ENCODE measurements at regions not wholly inside any gene's neighbourhood (a gene's known extent, or its start where the extent isn't known, plus 50 kb on each side); places are given as distances from the start of the nearest gene placed in this dataset.

DNA sequence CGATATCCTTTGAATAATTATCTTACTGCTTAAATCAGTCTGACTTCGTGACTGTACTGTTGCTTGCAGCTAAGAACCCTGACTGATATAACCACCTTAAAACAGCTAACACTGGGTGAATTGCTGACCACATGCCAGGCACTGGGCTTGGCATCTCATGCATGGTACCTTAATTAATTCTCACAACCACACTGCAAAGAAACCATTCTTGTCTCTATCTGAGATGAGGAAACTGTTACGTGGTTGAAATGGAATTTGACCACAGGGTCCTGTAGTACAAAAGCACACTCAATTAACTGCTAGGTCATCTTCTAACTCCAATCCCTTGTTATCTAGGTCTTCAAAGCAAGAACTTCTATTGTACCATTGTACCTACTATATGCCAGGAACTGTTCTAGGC, 92.7 kb upstream of the PRICKLE2 start:
- intact Hi-C loops (cut with micrococcal nuclease; ENCODE audit: unreplicated experiment), result no loop called here
- Histone ChIP-seq H3K27ac (ENCODE audit: low read depth, low read length, poor library complexity, severe bottlenecking) (no peak overlapping the region), H3K4me3 (ENCODE audit: low read depth, low read length, poor library complexity, severe bottlenecking) (no peak overlapping the region), H3K36me3 (ENCODE audit: insufficient read depth, low read length, poor library complexity, severe bottlenecking) (no peaks in the 10 kb centered on the region), H3K4me1 (ENCODE audit: insufficient read depth, low read length, poor library complexity, severe bottlenecking) (no peaks in the 10 kb centered on the region), H3K9me3 (ENCODE audit: low read depth, low read length, poor library complexity, severe bottlenecking) (no peaks in the 10 kb centered on the region), H3K27me3 (replicated peaks; ENCODE audit: insufficient read depth, low read depth, low read length, poor library complexity) (no peaks in the 10 kb centered on the region)
- no peak for DNase-seq (ENCODE audit: low spot score)
- ChIA-PET CTCF (no interaction called here), POLR2A (ENCODE audit: low non-redundant PET) (no interaction called here)
- no TSS peak for BruUV-seq (replicated peaks)
- TF ChIP-seq EZH2 (IDR thresholded peaks at IDR 0.05; ENCODE audit: borderline replicate concordance, low read depth, low read length, poor library complexity, severe bottlenecking), result no peak
- TF ChIP-seq, protein P1, sequence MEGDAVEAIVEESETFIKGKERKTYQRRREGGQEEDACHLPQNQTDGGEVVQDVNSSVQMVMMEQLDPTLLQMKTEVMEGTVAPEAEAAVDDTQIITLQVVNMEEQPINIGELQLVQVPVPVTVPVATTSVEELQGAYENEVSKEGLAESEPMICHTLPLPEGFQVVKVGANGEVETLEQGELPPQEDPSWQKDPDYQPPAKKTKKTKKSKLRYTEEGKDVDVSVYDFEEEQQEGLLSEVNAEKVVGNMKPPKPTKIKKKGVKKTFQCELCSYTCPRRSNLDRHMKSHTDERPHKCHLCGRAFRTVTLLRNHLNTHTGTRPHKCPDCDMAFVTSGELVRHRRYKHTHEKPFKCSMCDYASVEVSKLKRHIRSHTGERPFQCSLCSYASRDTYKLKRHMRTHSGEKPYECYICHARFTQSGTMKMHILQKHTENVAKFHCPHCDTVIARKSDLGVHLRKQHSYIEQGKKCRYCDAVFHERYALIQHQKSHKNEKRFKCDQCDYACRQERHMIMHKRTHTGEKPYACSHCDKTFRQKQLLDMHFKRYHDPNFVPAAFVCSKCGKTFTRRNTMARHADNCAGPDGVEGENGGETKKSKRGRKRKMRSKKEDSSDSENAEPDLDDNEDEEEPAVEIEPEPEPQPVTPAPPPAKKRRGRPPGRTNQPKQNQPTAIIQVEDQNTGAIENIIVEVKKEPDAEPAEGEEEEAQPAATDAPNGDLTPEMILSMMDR (conservative IDR thresholded peaks at IDR 0.05; ENCODE audit: low read depth, low read length), result no peak

DNA sequence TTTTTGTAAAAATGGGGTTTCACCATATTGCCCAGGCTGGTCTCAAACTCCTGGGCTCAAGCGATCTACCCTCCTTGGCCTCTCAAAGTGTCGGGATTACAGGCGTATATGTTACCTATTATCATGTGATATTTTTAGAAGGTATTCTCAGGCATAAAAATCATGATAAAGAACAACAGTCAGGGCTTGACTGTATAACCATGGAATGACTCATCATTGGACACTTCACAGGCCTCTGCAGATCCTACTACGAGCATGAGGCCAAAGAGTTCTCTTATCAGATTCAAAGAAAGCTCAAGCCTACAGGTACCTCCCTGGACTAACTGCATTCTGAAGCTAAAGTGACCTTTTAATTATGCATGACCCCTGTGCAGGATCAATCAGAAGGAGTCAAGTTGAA, 91.7 kb upstream of the PRICKLE2 start:
- H3K36me3 ChIP-seq (ENCODE audit: insufficient read depth, low read length, poor library complexity, severe bottlenecking), result no peaks in the 10 kb centered on the region
- intact Hi-C loops (cut with micrococcal nuclease; ENCODE audit: unreplicated experiment), result no loop called here
- no peaks in the 10 kb centered on the region for H3K4me1 ChIP-seq (ENCODE audit: insufficient read depth, low read length, poor library complexity, severe bottlenecking)
- no peak for DNase-seq (ENCODE audit: low spot score)
- CTCF ChIA-PET, result no interaction called here
- no peaks in the 10 kb centered on the region for H3K9me3 ChIP-seq (ENCODE audit: low read depth, low read length, poor library complexity, severe bottlenecking)
- POLR2A ChIA-PET (ENCODE audit: low non-redundant PET), result no interaction called here
- no peak overlapping the region for H3K4me3 ChIP-seq (ENCODE audit: low read depth, low read length, poor library complexity, severe bottlenecking)
- BruUV-seq (replicated peaks), result no TSS peak
- no peak overlapping the region for H3K27ac ChIP-seq (ENCODE audit: low read depth, low read length, poor library complexity, severe bottlenecking)
- H3K27me3 ChIP-seq (replicated peaks; ENCODE audit: insufficient read depth, low read depth, low read length, poor library complexity), result no peaks in the 10 kb centered on the region
- no peak for TF ChIP-seq EZH2 (IDR thresholded peaks at IDR 0.05; ENCODE audit: borderline replicate concordance, low read depth, low read length, poor library complexity, severe bottlenecking)
- TF ChIP-seq, protein P1 (conservative IDR thresholded peaks at IDR 0.05; ENCODE audit: low read depth, low read length), result no peak

DNA sequence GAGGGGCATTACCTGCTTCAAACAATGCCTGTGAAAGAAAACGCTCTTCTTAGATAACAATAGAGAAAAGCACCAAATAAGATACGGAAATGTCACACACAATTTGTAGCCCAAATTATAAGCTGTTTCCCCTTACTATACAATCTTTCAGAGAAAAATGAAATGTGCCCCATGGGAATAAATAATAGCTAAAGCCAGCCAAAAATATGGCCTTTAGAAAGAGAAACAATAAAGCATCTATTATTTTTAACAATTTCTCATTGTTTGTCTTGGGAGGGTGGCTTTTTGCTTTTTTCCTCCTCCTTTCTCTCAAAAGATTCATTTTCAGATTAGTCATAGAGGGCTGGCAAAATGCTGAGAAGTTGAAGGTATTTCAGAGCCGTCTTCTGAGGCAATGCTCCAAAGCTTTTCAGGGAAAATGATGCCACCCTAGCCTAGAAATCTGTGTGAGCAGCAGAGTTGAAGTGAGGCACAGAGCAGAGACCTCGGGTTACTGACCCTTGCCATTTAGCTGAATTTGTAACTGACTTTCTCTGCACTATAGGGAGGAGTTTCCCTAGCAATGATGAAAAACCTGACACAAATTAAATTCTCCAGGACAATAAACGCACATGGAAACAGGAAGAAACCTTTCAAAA, 86.3 kb upstream of the PRICKLE2 start:
- intact Hi-C loops (cut with micrococcal nuclease; ENCODE audit: unreplicated experiment), result no loop called here
- no peaks in the 10 kb centered on the region for H3K27me3 ChIP-seq (replicated peaks; ENCODE audit: insufficient read depth, low read depth, low read length, poor library complexity)
- H3K4me1 ChIP-seq (ENCODE audit: insufficient read depth, low read length, poor library complexity, severe bottlenecking), result no peaks in the 10 kb centered on the region
- H3K4me3 ChIP-seq (ENCODE audit: low read depth, low read length, poor library complexity, severe bottlenecking), result no peak overlapping the region
- H3K36me3 ChIP-seq (ENCODE audit: insufficient read depth, low read length, poor library complexity, severe bottlenecking), result no peaks in the 10 kb centered on the region
- no TSS peak for BruUV-seq (replicated peaks)
- no peak for DNase-seq (ENCODE audit: low spot score)
- no peak for TF ChIP-seq EZH2 (IDR thresholded peaks at IDR 0.05; ENCODE audit: borderline replicate concordance, low read depth, low read length, poor library complexity, severe bottlenecking)
- TF ChIP-seq, protein P1 (conservative IDR thresholded peaks at IDR 0.05; ENCODE audit: low read depth, low read length), result no peak
- POLR2A ChIA-PET (ENCODE audit: low non-redundant PET), result no interaction called here
- CTCF ChIA-PET, result no interaction called here
- H3K27ac ChIP-seq (ENCODE audit: low read depth, low read length, poor library complexity, severe bottlenecking), result no peak overlapping the region
- no peaks in the 10 kb centered on the region for H3K9me3 ChIP-seq (ENCODE audit: low read depth, low read length, poor library complexity, severe bottlenecking)

Data from A673 (cell line).